ENCODE measurements at regions not wholly inside any gene's neighbourhood (a gene's known extent, or its start where the extent isn't known, plus 50 kb on each side); places are given as distances from the start of the nearest gene placed in this dataset.
"Not testable (repeated sequence)": the region's sequence is repeated elsewhere in the genome, so short reads cannot be mapped to it uniquely, and the experiment has no call there.

DNA sequence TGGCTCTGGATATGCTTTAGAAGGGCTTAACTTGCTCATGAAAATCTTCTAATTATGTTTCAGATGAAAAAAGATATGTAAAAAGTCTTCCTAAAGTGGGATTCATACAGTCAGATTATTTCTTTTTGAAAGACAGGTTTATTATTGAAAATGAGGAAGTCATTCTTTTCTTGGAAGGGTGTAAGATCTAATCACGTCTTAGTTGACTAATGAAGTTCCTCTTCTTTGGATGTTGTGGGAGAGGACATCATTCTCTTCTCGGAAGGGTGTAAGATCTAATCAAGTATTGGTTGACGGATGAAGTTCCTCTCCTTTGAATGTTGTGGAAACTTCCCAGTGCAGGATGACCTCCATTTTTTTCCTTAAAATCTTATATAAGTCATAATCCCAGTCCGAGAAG, 74.9 kb downstream of the ALG10 start:
- no peak for DNase-seq (ENCODE audit: low spot score)

DNA sequence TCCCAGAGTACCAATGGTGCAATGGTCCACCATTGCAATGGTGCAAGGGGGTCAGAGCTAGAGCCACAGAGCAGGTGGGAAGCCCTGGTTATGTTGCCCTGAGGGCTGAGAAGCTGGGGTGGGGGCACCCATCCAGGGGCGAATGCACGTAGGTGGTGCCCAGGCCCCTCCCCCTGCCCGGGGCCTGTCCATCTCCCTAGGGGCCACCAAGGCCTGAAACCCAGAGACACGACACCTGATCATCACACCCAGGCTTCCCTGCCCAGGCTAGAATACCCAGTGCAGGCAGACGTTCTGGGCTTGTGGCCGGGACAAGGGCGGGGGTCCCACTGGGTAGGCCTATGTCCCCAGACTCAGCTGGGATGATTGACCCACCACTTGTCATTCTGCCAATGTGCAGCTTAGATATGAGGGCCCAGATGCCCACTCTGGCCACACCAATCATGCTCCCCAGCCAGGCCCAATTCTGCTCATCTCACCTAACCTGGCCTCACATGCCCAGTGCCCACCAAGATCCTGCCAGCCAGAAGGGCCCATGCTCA, 83.2 kb downstream of the ALG10 start:
- DNase-seq (ENCODE audit: low spot score) = no peak

DNA sequence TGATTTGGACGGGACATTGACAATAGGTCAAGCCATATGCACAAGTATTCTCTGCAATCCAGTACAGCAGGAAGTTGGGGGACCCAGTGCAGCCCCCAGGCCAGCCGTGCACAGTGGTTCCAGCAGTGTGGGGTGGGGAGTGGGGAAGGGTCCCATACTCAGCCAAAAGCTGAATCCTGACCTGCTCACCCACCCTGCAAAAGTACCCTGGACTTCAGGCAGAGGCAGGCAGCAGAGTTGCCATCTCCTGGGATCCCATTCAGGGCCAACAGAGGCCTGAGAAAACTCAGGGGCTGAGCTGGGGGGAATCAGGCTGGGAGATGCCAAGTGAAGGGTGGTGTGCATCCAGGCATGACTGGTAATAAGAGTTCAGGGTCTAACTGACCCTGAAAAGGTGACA, 83.9 kb downstream of the ALG10 start:
- no peak for DNase-seq (ENCODE audit: low spot score)

DNA sequence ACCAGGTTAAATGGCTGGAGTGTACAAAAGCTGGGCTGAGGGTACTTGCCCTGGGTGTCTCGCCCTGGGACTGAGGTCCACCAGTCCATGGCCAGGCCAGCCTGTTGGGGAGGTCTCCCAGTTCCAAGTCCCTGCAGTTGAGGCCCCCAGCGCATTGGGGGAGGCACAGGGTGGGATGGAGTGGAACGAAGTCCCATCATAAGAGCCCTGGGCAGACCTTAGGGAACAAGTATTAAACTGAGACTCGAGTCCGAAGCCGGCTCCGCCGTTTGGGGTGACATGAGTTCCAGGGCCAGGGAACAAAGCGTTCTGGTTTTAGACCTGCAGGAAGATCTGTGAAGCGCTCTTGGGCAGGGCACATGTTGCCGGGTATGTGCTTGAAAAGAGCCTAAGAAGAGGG, 84.7 kb downstream of the ALG10 start:
- DNase-seq (ENCODE audit: low spot score) = no peak

DNA sequence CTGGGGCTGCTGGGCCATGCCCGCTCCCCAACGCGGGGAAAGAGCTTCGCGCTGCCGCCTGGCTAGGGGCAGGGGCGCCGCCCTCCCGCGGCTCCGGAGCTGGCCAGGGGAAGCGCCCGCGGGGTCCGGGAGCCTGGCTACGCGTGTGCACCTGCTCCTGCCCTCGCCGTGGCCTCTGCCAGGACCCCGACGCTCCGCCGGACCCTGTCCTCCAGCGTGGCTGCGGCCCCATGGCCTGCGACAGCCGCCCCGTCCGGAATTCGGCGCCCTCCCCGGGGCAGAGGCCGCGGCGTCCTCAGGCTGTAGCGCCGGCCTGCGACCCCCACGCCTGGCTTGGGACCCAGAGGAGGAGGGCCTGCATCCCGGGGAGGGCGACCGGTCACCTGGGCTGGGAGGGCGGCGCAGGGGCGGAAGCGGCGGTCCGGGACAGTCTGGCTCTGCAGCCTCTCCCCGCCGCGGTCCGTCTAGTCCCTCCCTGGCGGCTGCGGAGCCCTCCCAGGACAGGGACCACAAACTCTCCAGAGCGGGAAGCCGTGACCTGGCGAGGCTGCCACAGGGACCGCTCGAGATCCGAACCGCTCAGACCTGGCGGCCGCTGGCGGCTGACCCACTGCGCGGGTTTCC, 85.6 kb downstream of the ALG10 start:
- no peak for DNase-seq (ENCODE audit: low spot score)

DNA sequence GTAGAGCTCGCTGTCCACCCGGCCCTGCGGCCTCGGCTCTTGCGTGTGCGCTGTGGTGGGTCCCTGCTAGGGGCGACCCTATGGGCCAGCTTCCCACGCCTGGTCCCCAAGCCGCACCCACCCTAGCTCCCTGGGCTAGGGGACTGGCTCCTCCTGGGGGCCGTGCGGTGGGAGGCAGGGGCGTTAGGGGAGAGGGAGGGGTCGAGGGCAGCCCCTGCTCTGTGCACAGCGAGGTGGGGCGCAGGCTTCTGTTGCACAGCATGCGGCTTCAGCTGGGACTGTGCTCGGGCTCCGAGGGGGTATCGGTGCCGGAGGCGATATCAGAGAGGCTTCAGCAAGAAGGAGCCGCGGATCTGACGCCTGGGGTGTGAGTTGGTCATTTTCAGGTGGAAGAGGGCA, 86.1 kb downstream of the ALG10 start:
- no peak for DNase-seq (ENCODE audit: low spot score)

DNA sequence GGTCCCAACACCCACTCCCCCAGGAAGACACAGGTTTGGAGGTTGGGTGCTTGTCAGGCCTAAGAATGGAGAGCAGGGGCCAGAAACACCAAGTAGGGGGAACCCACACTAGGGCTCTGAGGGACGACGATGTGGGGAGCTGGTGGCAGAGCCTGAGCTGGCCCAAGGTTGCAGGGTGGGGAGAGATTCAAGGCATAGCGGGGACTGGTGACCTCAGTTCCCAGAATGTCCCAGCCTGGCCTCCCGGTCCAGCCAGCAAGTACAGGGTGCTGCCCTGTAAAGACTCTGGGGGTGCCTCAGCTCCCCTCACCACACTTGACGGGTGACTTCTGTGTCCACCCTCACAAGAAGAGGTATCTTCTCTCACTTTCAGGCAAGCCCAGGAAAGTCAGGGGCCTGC, 86.7 kb downstream of the ALG10 start:
- DNase-seq (ENCODE audit: low spot score) = no peak

DNA sequence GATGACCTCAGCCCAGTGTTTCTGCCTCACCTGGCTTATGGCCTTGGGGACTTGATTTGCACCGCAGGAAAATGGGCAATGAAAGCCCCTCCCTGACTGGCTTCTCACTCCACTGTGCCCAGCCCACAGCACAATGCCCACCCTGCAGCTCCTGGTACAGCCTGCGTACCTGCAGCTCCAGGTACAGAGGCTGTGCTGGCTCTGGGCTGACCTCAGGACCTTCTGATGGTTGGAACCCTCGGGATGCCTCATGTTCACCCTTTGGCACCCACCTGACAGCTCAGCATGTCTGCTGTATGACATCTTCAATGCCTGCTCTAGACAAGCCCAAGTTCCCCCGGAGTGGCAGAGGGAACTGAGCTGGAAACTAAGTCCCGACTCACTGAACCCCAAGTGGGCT, 87.1 kb downstream of the ALG10 start:
- no peak for DNase-seq (ENCODE audit: low spot score)

DNA sequence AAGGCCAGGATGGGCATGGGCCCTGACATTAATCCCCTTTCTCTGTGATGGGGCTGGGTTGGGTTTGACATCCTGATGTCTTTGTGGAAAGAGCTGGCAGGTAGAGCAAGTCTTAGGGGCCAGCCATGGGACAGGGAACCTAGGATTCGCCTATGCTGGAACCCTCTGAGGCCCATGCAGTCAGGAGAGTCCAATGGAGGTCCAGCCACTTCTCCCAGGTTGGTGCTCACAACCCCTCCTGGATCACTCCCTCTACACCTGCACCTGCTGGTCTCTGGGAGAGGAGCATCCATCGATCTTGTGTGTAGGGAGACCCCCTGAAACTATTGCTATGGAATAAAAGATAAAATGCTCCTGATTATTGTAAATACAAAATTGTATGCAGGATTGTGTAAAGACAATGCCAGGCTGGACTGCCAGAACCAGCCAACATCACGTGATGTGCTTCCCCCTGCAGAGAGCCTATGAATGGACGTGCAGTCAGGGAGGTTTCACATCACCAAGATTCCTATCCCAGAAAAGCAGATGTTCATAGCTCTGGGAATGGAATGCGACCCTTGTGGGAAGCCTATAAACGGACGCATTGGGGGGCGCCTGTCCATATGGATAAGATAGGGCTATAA, 87.7 kb downstream of the ALG10 start:
- DNase-seq (ENCODE audit: low spot score) = not testable (repeated sequence)

DNA sequence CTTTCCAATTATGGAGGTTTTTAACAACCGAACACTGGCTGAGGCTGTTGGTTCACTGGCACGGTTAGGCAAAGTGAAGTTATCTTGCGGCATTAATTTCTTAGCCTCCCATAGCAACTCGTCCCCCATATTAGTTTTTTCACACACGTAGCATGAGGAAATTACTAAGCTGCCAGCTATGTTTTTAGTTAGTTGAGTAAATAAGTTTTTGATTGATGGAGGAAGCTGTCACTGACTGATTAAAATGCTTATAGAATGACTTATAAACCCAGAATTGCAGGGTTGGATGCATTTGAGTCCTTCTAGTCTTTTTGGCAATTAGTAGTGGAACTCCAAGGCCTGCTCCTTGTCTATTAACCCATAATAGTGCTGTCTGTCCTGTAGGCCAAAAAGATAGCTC, 97.1 kb downstream of the ALG10 start:
- DNase-seq (ENCODE audit: low spot score) = no peak

DNA sequence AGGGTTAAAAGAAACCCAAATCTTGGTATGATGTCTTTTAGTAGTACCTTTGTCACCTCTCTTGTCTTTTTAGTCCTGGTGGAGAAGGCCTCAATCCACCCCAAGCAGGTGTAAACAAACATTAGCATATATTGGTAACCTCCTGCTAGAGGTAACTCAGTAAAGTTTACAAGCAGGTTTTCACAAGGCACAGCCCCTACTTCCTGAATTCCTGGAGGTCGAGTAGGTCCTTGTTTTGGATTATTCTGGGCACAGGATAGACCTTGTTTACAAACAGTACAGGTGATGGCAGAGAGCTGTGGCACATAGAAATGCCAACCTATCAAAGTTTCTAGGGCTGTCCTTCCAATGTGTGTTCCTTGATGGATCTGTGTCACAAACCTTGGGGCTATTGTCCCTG, 99.1 kb downstream of the ALG10 start:
- DNase-seq (ENCODE audit: low spot score) = no peak

DNA sequence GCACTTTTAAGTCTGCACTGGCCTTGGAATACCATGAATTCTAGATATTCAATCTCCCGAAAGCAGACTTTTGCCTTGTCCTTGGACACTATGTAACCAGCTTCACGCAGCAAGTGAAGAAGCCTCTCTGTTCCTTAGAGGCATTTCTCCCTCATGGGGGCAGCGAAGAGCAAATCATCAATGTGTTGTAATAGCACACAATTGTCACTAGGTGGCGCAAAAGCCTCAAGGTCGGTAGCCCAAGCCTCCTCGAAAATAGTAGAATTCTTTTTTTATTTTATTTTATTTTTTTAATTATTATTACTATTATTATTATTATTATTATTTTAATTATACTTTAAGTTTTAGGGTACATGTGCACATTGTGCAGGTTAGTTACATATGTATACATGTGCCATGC, 100.8 kb downstream of the ALG10 start:
- peak; percentile 54 for DNase-seq (ENCODE audit: low spot score)

DNA sequence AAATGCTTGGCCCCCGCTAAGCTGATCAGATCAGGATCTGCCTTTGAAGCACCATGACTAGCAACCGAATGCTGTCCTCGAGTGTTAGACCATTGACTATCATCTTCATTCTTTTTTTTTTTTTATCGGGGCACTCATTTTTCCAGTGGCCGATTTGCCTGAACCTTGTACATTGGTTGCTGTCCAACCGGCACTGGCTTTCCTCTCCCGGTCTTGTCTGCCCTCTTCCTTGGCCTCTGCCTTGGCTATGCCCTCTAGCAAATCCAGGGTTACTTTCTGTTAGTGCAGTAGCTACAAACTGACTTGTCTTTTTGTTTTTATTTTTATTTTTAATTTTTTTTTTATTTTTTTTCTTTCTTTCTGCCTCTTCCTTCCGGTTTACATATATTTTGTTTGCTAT, 102.3 kb downstream of the ALG10 start:
- no peak for DNase-seq (ENCODE audit: low spot score)

DNA sequence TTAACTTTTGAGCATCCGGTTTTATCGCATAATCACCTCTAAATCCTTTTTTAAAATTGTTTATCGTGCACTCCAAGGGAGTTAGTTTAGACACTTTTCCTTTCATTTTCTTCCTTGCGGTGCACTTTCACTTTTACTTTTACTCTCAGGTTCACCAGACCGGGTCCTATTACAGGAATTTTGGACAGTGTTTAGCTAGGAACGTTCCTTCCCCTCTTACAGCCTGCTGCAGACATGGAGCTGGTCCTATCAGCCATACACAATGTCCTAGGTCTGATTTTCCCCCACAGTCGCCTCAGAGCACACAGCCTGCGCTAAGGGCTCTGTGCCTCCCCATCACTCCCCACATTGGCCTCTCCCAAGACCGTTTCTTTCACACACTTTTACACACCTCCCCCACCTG, 103.9 kb downstream of the ALG10 start:
- no peak for DNase-seq (ENCODE audit: low spot score)

DNA sequence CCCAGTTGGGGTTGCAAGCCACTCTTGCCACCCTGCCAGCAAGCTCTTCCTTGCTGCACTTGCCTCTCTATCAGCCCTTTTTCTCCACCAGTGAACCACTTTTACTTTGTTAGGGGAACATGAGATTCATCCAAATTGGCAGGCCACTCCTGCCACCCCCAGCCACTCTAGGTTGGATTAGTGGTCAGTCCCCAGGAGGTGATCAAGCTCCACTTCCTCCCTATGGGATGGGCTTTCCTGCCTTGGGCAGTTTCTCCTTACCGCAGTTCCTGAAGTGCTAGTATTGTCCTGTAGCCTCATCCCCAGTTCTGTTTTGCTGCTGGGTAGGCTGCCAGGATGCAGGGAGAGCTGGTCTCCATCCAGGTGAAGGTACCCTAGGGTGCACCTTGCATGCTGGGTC, 104.5 kb downstream of the ALG10 start:
- no peak for DNase-seq (ENCODE audit: low spot score)

DNA sequence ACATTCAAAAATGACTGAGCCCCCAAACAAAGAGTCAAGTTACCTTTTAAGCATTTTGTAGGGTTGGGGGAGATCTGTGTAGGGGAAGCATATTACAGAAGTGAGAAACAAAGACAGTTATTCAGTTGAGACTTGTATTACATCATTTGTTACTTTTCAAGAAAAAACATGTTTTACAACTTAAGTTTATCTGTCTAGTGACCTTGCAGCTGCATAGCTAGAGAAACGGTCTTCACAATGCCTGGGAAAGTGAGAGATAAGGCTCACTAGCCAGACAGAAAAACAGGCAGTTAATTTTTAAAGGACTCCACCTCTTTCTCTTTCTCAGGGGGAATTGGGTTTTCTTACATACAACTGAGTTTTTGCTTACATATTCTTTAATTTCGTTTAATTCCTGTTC, 105.1 kb downstream of the ALG10 start:
- not testable (repeated sequence) for DNase-seq (ENCODE audit: low spot score)

DNA sequence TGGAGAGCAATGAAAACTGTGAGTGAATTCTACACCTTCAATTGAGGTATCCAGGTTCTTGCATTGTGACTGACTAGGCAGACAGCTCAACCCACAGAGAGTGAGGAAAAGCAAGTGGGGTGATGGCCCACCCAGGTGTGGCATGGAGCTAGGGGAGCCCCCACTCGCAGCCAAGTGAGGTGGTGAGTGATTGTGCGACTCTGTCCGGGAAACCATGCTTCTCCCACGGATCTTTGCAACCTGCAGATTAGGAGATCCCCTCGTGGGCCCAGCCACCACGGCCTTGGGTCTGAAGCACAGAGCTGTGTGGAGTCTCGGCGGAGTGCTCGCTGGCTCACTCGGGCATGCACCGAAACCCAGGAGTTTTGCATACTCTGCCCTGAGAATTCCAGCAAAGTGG, 120.1 kb downstream of the ALG10 start:
- DNase-seq (ENCODE audit: low spot score) = no peak

DNA sequence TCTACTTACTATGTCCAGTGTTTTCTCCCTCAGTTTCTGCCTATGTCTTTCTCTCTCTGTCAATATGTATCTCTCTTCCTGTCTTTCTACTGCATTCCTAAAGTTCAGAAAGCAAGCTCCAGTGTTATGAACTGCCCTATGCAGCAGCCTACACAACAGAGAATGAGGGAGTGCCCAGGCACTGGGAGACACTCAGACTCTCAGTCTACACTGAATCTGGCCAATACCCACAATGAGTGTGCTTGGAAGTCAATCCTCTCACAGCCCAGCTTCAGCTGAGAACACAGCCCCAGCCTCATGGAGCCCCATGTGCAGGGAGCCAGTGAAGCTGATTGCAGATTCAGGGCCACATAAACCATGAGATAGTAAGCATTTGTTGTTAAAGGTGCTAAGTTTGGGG, 128.7 kb downstream of the ALG10 start:
- no peak for DNase-seq (ENCODE audit: low spot score)

DNA sequence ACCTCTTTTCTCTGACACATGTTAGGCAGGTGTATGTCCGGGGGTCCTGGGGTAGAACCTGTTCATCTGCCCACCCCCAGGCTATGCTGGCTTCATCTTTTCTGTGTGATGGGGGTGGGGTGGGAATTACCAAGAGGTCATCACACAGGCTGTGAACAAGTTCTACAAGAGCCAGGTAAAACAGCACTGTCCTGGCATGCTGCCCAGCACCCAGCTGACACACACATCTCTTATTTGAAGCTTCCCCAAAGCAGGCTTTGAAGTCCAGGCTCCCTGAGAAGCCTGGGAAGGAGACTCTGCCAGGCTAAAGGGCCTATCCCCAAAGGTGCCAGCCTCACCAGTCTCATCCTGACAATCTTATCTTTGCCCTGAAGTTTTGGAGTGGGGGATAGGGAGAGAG, 141.1 kb downstream of the ALG10 start:
- DNase-seq (ENCODE audit: low spot score) = no peak

DNA sequence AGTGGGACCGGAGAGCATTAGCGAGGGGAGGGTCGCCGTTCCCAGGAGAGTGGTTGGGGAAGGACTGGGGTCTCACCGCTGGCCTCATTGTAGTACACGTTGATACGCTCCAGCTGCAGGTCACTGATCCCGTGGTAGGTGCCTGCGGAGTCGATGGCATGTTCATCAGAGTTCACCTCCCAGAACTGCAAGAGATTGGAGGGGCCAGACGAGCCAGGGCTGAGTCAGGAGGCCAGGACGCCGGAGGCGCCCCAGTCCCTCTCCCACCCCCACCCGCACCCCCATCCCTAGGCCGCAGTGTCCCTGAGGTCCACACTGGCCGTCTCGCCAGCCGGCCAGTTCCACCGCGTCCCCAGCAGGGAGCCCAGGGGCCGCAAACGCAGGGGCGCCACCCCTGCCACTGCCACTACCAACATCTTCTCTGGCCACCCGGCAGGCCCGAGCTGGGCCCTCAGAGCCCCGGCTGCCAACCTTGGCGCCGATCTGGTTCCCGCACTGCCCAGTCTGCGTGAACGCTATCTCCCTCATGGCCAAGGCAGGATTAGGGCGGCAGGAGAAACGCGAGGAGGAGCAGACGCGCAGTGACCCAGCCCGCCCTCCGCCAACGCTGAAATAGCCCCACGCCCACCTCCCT, 144.2 kb downstream of the ALG10 start:
- no peak for DNase-seq (ENCODE audit: low spot score)

DNA sequence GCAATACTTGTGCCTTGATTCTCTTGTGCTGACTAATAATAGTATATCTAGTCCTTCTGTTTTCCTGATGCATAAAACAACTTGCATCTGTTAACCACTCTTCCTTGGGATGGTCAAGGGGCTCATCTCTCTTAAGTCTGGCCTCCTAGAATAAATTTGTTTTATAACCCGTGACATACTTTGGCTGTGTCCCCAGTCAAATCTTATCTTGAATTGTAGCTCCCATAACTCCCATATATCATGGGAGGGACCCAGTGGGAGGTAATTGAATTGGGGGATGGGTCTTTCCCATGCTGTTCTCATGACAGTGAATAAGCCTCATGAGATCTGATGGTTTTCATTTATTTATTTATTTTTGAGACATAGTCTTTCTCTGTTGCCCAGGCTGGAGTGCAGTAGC, 146.2 kb downstream of the ALG10 start:
- not testable (repeated sequence) for DNase-seq (ENCODE audit: low spot score)

DNA sequence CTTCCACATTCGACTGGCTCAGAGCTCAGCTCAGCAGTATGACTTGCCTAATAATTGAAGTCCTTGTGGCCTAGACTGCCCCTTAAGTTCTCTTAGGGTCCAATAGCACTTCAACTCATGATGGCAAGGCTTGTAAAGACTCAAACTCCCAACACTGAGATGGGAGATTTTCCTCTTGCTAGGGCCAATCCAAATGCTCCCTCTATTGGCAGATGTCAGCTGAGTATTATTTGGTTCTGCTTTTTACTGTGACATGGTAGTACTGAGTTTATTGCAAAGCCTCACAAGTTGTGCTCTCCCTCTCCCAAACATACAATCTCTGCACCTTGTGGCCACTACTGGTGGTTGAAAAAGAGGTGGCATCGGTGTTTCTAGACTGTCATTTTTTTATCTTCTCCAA, 164.2 kb downstream of the ALG10 start:
- no peak for DNase-seq (ENCODE audit: low spot score)

DNA sequence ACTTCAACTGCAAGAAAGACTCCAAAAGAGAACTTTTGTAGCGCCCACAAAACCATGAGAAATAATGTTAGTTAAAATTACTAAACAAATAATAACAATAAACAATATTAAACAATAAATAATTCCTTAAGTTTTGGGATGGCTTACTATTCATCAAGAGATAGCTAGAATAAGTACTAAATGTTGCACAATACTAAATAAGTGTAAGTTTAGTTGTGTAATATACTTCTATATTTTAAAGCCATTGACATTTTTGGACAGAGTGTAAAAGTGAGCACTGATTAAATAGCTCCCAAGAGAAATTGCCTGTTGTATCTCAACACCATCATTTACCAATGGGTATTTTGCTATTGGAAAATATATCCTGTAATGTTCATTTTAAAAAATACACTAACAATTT, 166.7 kb downstream of the ALG10 start:
- no peak for DNase-seq (ENCODE audit: low spot score)

DNA sequence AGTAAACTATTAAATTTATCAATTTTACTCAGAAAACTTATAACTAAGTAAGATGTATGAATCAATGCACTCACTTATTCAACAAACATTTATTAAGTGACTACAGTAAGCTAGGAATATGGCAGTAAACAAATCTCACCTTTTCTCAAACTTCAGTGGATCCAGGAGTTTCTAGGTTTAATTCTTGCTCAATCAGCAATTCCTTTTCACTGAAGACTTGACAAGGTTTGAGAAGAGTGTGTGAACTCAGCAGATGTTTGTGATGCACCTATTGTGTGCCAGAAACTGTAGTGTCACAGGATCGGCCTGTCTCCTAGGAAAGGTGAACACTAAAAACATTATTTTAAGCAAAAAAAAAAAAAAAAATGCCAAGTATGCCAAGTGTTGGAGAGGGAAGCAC, 167.8 kb downstream of the ALG10 start:
- DNase-seq (ENCODE audit: low spot score) = no peak
